Neural progenitor cell (in vitro differentiated cells): ENCODE measurements at regions not wholly inside any gene's neighbourhood (a gene's known extent, or its start where the extent isn't known, plus 50 kb on each side); places are given as distances from the start of the nearest gene placed in this dataset.

Source experiments
- DNase-seq: peaks from one replicate; pipeline ENCODE4 v3.0.0-alpha.2; 2016; ENCODE audit warnings: low spot score
- H2AFZ ChIP-seq: fragments of 200-600 bp; sonication (generic); replicated peaks from 2 replicates; pipeline ENCODE4 v1.6.1; 2016; ENCODE audit warnings: antibody characterized with exemption
- H3F3A ChIP-seq: fragments of 200-600 bp; sonication (generic); 2 replicates; pipeline ENCODE4 v1.6.1; 2016; ENCODE audit warnings: antibody characterized with exemption, low read depth
- H3K27ac ChIP-seq: fragments of 200-600 bp; sonication (generic); 2 replicates; pipeline ENCODE4 v1.5.1; 2016; ENCODE audit warnings: mild to moderate bottlenecking
- H3K27me3 ChIP-seq: fragments of 200-600 bp; sonication (generic); 2 replicates; pipeline ENCODE4 v1.6.1; 2016; ENCODE audit warnings: mild to moderate bottlenecking, moderate library complexity
- H3K36me3 ChIP-seq: fragments of 200-600 bp; sonication (generic); 2 replicates; pipeline ENCODE4 v1.5.1; 2016
- H3K4me1 ChIP-seq: fragments of 200-600 bp; sonication (generic); 2 replicates; pipeline ENCODE4 v1.6.1; 2016; ENCODE audit warnings: mixed run types
- H3K4me2 ChIP-seq: fragments of 200-600 bp; sonication (generic); 2 replicates; pipeline ENCODE4 v1.6.1; 2016
- H3K4me3 ChIP-seq: fragments of 200-600 bp; sonication (generic); 2 replicates; pipeline ENCODE4 v1.5.1; 2016
- H3K79me2 ChIP-seq: fragments of 200-600 bp; sonication (generic); 2 replicates; pipeline ENCODE4 v1.6.1; 2016; ENCODE audit warnings: low read depth
- H3K9ac ChIP-seq: fragments of 200-600 bp; sonication (generic); 2 replicates; pipeline ENCODE4 v1.6.1; 2016
- H3K9me3 ChIP-seq: fragments of 200-600 bp; sonication (generic); 2 replicates; pipeline ENCODE4 v1.5.1; 2016; ENCODE audit warnings: low read depth
- H4K20me1 ChIP-seq: fragments of 200-600 bp; sonication (generic); 2 replicates; pipeline ENCODE4 v1.6.1; 2016; ENCODE audit warnings: low read depth
- H3K27ac Mint-ChIP-seq: 3 replicates; pipeline ENCODE4 v1.8.0; 2021; ENCODE audit warnings: mixed read lengths
- H3K27me3 Mint-ChIP-seq: 2 replicates; pipeline ENCODE4 v1.8.0; 2022; ENCODE audit warnings: low read depth, mild to moderate bottlenecking, inconsistent platforms, moderate library complexity, mixed read lengths; ENCODE audit not compliant: insufficient read depth
- H3K36me3 Mint-ChIP-seq: 3 replicates; pipeline ENCODE4 v1.8.0; 2021; ENCODE audit warnings: mixed read lengths
- H3K4me1 Mint-ChIP-seq: 3 replicates; pipeline ENCODE4 v1.8.0; 2021; ENCODE audit warnings: mixed read lengths
- H3K4me3 Mint-ChIP-seq: 3 replicates; pipeline ENCODE4 v1.8.0; 2021; ENCODE audit warnings: mild to moderate bottlenecking, moderate library complexity, mixed read lengths
- H3K9me3 Mint-ChIP-seq: 3 replicates; pipeline ENCODE4 v1.8.0; 2020; ENCODE audit warnings: mixed read lengths
- EZH2 ChIP-seq: fragments of 200-600 bp; sonication (generic); IDR thresholded peaks from 2 replicates; pipeline ENCODE4 v1.6.1; 2017; ENCODE audit warnings: antibody characterized with exemption, mild to moderate bottlenecking, moderate library complexity
- EZH2phosphoT487 ChIP-seq: fragments of 200-600 bp; sonication (generic); IDR thresholded peaks from 2 replicates; pipeline ENCODE4 v1.6.1; 2017; ENCODE audit warnings: antibody characterized with exemption
- TF ChIP-seq, protein P1 (sequence below): fragments of 200-600 bp; sonication (generic); IDR thresholded peaks from 2 replicates; pipeline ENCODE4 v1.5.1; 2017; ENCODE audit warnings: antibody characterized with exemption, mild to moderate bottlenecking

- Histone ChIP-seq H3F3A (no peaks in the 10 kb centered on the region), H2AFZ (peak overlapping the region; percentile 74), H3K9me3 (no peaks in the 10 kb centered on the region), H3K27ac (no peak overlapping the region), H3K4me1 (peaks cover 21% of the 10 kb centered on the region), H3K4me3 (no peak overlapping the region), H3K4me2 (no peak overlapping the region), H3K79me2 (no peaks in the 10 kb centered on the region), H4K20me1 (no peaks in the 10 kb centered on the region), H3K27me3 (no peaks in the 10 kb centered on the region), H3K9ac (no peak overlapping the region), H3K36me3 (no peaks in the 10 kb centered on the region)
- TF ChIP-seq EZH2: no peak
- TF ChIP-seq EZH2phosphoT487: no peak
- TF ChIP-seq, protein P1, sequence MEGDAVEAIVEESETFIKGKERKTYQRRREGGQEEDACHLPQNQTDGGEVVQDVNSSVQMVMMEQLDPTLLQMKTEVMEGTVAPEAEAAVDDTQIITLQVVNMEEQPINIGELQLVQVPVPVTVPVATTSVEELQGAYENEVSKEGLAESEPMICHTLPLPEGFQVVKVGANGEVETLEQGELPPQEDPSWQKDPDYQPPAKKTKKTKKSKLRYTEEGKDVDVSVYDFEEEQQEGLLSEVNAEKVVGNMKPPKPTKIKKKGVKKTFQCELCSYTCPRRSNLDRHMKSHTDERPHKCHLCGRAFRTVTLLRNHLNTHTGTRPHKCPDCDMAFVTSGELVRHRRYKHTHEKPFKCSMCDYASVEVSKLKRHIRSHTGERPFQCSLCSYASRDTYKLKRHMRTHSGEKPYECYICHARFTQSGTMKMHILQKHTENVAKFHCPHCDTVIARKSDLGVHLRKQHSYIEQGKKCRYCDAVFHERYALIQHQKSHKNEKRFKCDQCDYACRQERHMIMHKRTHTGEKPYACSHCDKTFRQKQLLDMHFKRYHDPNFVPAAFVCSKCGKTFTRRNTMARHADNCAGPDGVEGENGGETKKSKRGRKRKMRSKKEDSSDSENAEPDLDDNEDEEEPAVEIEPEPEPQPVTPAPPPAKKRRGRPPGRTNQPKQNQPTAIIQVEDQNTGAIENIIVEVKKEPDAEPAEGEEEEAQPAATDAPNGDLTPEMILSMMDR: no peak
- Mint-ChIP-seq H3K27me3 (no peaks in the 10 kb centered on the region), H3K4me1 (peaks cover 30% of the 10 kb centered on the region), H3K4me3 (no peak overlapping the region), H3K9me3 (no peaks in the 10 kb centered on the region), H3K27ac (no peak overlapping the region), H3K36me3 (no peaks in the 10 kb centered on the region)
- no peak for DNase-seq
These were observed 704.9 kb upstream of the NUDT12 start for GRCh38 chr5:104267320-104268015.

DNA sequence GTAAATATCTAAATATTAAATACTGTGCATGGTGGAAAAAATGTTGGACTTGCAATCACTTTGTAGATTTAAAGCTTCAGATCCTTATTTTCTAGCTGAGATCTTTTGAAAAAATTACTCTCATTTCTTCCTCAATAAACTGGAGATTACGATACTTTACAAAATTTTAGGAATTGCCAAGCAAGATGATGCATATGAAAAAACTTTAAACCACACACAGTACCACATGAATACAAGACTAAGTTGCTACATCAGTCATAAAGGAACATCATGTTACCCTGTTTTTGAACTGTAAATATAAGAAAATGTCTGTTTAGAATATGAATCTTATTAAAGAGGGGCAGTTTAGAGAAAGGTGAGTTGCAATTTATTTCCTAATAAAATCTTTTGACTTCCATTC is 703.6 kb upstream of the NUDT12 start:
- Histone ChIP-seq H3K4me1 (peaks cover 21% of the 10 kb centered on the region), H3K9me3 (no peaks in the 10 kb centered on the region), H3K9ac (no peak overlapping the region), H3K36me3 (no peaks in the 10 kb centered on the region), H3K4me3 (no peak overlapping the region), H3K27ac (no peak overlapping the region), H3K27me3 (no peaks in the 10 kb centered on the region), H3K4me2 (no peak overlapping the region), H3K79me2 (no peaks in the 10 kb centered on the region), H4K20me1 (no peaks in the 10 kb centered on the region), H2AFZ (no peak overlapping the region), H3F3A (no peaks in the 10 kb centered on the region)
- DNase-seq: no peak
- TF ChIP-seq, protein P1: no peak
- TF ChIP-seq EZH2phosphoT487: no peak
- TF ChIP-seq EZH2: no peak
- Mint-ChIP-seq H3K4me1 (peaks cover 30% of the 10 kb centered on the region), H3K27ac (no peak overlapping the region), H3K9me3 (no peaks in the 10 kb centered on the region), H3K27me3 (peaks cover 2% of the 10 kb centered on the region), H3K36me3 (no peaks in the 10 kb centered on the region), H3K4me3 (no peak overlapping the region)

- peaks cover 21% of the 10 kb centered on the region for H3K4me1 ChIP-seq
- TF ChIP-seq, protein P1: no peak
- TF ChIP-seq EZH2phosphoT487: no peak
- TF ChIP-seq EZH2: no peak
- no peak overlapping the region for H3K27ac ChIP-seq
- no peaks in the 10 kb centered on the region for H3K9me3 Mint-ChIP-seq
- H3K9ac ChIP-seq: no peak overlapping the region
- H3K27me3 Mint-ChIP-seq: peaks cover 2% of the 10 kb centered on the region
- no peaks in the 10 kb centered on the region for H3K9me3 ChIP-seq
- H4K20me1 ChIP-seq: no peaks in the 10 kb centered on the region
- peak; percentile 29 for DNase-seq
- H3K36me3 Mint-ChIP-seq: no peaks in the 10 kb centered on the region
- H2AFZ ChIP-seq: peak overlapping the region; percentile 44
- no peak overlapping the region for H3K4me3 ChIP-seq
- no peaks in the 10 kb centered on the region for H3K36me3 ChIP-seq
- no peaks in the 10 kb centered on the region for H3F3A ChIP-seq
- H3K27me3 ChIP-seq: no peaks in the 10 kb centered on the region
- H3K79me2 ChIP-seq: no peaks in the 10 kb centered on the region
- H3K27ac Mint-ChIP-seq: peak overlapping the region; percentile 10
- H3K4me1 Mint-ChIP-seq: peaks cover 28% of the 10 kb centered on the region
- no peak overlapping the region for H3K4me2 ChIP-seq
- H3K4me3 Mint-ChIP-seq: no peak overlapping the region
These were observed 703.0 kb upstream of the NUDT12 start for GRCh38 chr5:104265531-104266140.
